Liver (tissue), 8 donors: ENCODE measurements at regions not wholly inside any gene's neighbourhood (a gene's known extent, or its start where the extent isn't known, plus 50 kb on each side); places are given as distances from the start of the nearest gene placed in this dataset.

Experiments
- DNase-seq: peaks from one replicate; pipeline ENCODE4 v3.0.0-alpha.2; 2017; ENCODE audit warnings: low spot score
- H3K27ac ChIP-seq, 2 donors: one replicate each; pipeline ENCODE4 v1.7.0; 2013; ENCODE audit warnings: inconsistent platforms in 2 of 2, low read length in 2 of 2, control low read depth in 1 of 2, low read depth in 1 of 2, mild to moderate bottlenecking in 1 of 2
- H3K27me3 ChIP-seq, 4 donors: one replicate each; pipeline versions ENCODE4 v1.6.1 to v1.7.0; 2013; ENCODE audit warnings: low read length in 3 of 4, inconsistent platforms in 1 of 4, mild to moderate bottlenecking in 1 of 4, moderate library complexity in 1 of 4; ENCODE audit not compliant: control insufficient read depth in 4 of 4, insufficient read depth in 4 of 4
- H3K36me3 ChIP-seq, 4 donors: one replicate each; pipeline versions ENCODE4 v1.6.1 to v1.7.0; 2013; ENCODE audit warnings: low read length in 3 of 4, mild to moderate bottlenecking in 3 of 4, low read depth in 1 of 4, moderate library complexity in 1 of 4; ENCODE audit not compliant: control insufficient read depth in 4 of 4, insufficient read depth in 3 of 4
- H3K4me1 ChIP-seq, 4 donors: one replicate each; pipeline versions ENCODE4 v1.6.1 to v1.7.0; 2013; ENCODE audit warnings: low read length in 3 of 4, mild to moderate bottlenecking in 3 of 4, moderate library complexity in 1 of 4; ENCODE audit not compliant: control insufficient read depth in 4 of 4, insufficient read depth in 4 of 4
- H3K4me3 ChIP-seq, 3 donors: one replicate each; pipeline versions ENCODE4 v1.6.1 to v1.7.0; 2013; ENCODE audit warnings: low read length in 3 of 3, control low read depth in 1 of 3, low read depth in 1 of 3, mild to moderate bottlenecking in 1 of 3
- H3K9ac ChIP-seq, 2 donors: one replicate each; pipeline ENCODE4 v1.7.0; 2013; ENCODE audit warnings: low read length in 2 of 2, mild to moderate bottlenecking in 2 of 2, moderate library complexity in 2 of 2, control low read depth in 1 of 2, low read depth in 1 of 2
- H3K9me3 ChIP-seq, 4 donors: one replicate each; pipeline versions ENCODE4 v1.6.1 to v1.7.0; 2013; ENCODE audit warnings: low read length in 3 of 4; ENCODE audit not compliant: control insufficient read depth in 4 of 4
- EGR1 ChIP-seq, 2 donors: IDR thresholded peaks; 2 replicates each; pipeline ENCODE4 v1.6.1; 2016 to 2018; ENCODE audit warnings: antibody characterized with exemption in 2 of 2, low read depth in 2 of 2
- FOXA2 ChIP-seq: IDR thresholded peaks from 2 replicates; pipeline ENCODE4 v1.6.1; 2016; ENCODE audit warnings: antibody characterized with exemption
- HNF4A ChIP-seq, 2 donors: conservative IDR thresholded peaks; 2 replicates each; pipeline ENCODE4 v1.6.1; 2016; ENCODE audit warnings: antibody characterized with exemption in 2 of 2, mild to moderate bottlenecking in 2 of 2
- HNF4G ChIP-seq: IDR thresholded peaks from 2 replicates; pipeline ENCODE4 v1.6.1; 2016; ENCODE audit warnings: antibody characterized with exemption
- JUND ChIP-seq, 2 donors: IDR thresholded peaks; 2 replicates each; pipeline ENCODE4 v1.6.1; 2016; ENCODE audit warnings: antibody characterized with exemption in 2 of 2
- NR2F2 ChIP-seq: IDR thresholded peaks from 2 replicates; pipeline ENCODE4 v1.6.1; 2016; ENCODE audit warnings: antibody characterized with exemption
- RAD21 ChIP-seq, 2 donors: IDR thresholded peaks; 2 replicates each; pipeline ENCODE4 v1.6.1; 2016; ENCODE audit warnings: antibody characterized with exemption in 2 of 2, mild to moderate bottlenecking in 2 of 2
- RXRA ChIP-seq, 2 donors: IDR thresholded peaks; 2 replicates each; pipeline ENCODE4 v1.6.1; 2017 to 2018; ENCODE audit warnings: antibody characterized with exemption in 2 of 2, mild to moderate bottlenecking in 1 of 2
- SP1 ChIP-seq: IDR thresholded peaks from 2 replicates; pipeline ENCODE4 v1.6.1; 2018; ENCODE audit warnings: antibody characterized with exemption, mild to moderate bottlenecking
- TAF1 ChIP-seq: conservative IDR thresholded peaks from 2 replicates; pipeline ENCODE4 v1.6.1; 2016; ENCODE audit warnings: antibody characterized with exemption, mild to moderate bottlenecking
- WGBS: extraction: QIAGEN DNeasy Blood & Tissue Kit; methylation state at CpG from one replicate; pipeline ENCODE4 v1.1.7; 2013; 5-methylcytosine and 5-hydroxymethylcytosine counted together
- TF ChIP-seq, protein P1 (sequence below): IDR thresholded peaks from 2 replicates; pipeline ENCODE4 v1.6.1; 2016; ENCODE audit warnings: antibody characterized with exemption
- TF ChIP-seq, protein P2 (sequence below): fragments of 150-350 bp; IDR thresholded peaks from 2 replicates; pipeline ENCODE4 v1.5.1; 2017; ENCODE audit warnings: improper control_type of control experiment, low read depth, low read length; ENCODE audit not compliant: missing input control
- TF ChIP-seq, protein P3 (sequence below): IDR thresholded peaks from 2 replicates; pipeline ENCODE4 v1.6.1; 2016; ENCODE audit warnings: antibody characterized with exemption
- TF ChIP-seq, protein P4 (sequence below): IDR thresholded peaks from 2 replicates; pipeline ENCODE4 v1.6.1; 2016; ENCODE audit warnings: antibody characterized with exemption
- TF ChIP-seq, protein P5 (sequence below): IDR thresholded peaks from 2 replicates; pipeline ENCODE4 v1.6.1; 2016; ENCODE audit warnings: antibody characterized with exemption, mild to moderate bottlenecking
- donor health status: healthy.
- donor health status: healthy.
- donor health status: healthy.
- donor health status: healthy.
- donor health status: healthy.

DNA sequence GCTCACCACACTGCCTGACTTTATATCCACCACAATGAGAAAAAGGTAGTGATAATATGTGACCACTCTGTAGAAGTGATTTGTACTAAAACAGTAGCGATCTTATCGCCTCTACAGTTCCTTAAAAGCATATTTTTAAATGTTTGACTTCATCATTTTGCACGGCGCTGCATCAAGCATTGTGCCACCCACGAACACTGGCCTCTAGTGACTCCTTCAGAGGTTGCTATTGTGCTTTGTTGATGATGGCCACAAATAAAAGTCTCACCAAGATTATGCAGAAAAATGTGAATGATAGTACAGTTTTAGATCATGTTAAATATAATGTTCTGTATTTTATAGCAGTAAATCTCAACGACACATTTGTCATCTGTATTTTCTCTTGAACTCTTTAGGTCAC lies 186.5 kb upstream of the NCAM2 start:
- H3K9ac ChIP-seq, result no peak overlapping the region

DNA sequence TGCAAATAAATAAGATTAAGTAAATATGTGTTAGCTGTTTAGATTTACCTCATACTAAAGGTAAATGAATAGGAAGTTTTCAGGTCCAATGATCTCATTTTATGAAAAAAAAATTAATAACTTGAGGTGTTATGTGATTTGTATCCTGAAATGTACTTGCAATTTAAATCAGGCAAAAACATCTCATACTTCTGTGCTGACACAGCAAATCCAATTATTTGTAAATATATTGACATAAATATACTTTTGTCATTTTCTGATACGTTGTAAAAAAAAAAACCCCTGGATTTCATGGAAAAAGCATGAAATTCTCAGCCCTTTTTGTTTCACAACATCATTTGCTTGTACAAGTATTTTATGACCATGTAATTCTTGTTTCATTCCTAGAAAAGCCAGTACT lies 184.1 kb upstream of the NCAM2 start:
- no peak overlapping the region for H3K4me3 ChIP-seq
- TF ChIP-seq, protein P1, sequence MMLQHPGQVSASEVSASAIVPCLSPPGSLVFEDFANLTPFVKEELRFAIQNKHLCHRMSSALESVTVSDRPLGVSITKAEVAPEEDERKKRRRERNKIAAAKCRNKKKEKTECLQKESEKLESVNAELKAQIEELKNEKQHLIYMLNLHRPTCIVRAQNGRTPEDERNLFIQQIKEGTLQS, result no peak
- TF ChIP-seq, protein P2, sequence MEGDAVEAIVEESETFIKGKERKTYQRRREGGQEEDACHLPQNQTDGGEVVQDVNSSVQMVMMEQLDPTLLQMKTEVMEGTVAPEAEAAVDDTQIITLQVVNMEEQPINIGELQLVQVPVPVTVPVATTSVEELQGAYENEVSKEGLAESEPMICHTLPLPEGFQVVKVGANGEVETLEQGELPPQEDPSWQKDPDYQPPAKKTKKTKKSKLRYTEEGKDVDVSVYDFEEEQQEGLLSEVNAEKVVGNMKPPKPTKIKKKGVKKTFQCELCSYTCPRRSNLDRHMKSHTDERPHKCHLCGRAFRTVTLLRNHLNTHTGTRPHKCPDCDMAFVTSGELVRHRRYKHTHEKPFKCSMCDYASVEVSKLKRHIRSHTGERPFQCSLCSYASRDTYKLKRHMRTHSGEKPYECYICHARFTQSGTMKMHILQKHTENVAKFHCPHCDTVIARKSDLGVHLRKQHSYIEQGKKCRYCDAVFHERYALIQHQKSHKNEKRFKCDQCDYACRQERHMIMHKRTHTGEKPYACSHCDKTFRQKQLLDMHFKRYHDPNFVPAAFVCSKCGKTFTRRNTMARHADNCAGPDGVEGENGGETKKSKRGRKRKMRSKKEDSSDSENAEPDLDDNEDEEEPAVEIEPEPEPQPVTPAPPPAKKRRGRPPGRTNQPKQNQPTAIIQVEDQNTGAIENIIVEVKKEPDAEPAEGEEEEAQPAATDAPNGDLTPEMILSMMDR, result no peak
- no peak for TF ChIP-seq RAD21 (IDR thresholded peaks at IDR 0.05)
- TF ChIP-seq HNF4G, result no peak
- TF ChIP-seq TAF1, result no peak
- no peak for TF ChIP-seq NR2F2
- TF ChIP-seq, protein P3, sequence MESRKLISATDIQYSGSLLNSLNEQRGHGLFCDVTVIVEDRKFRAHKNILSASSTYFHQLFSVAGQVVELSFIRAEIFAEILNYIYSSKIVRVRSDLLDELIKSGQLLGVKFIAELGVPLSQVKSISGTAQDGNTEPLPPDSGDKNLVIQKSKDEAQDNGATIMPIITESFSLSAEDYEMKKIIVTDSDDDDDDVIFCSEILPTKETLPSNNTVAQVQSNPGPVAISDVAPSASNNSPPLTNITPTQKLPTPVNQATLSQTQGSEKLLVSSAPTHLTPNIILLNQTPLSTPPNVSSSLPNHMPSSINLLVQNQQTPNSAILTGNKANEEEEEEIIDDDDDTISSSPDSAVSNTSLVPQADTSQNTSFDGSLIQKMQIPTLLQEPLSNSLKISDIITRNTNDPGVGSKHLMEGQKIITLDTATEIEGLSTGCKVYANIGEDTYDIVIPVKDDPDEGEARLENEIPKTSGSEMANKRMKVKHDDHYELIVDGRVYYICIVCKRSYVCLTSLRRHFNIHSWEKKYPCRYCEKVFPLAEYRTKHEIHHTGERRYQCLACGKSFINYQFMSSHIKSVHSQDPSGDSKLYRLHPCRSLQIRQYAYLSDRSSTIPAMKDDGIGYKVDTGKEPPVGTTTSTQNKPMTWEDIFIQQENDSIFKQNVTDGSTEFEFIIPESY, result no peak
- no peak for TF ChIP-seq FOXA2
- no peak for TF ChIP-seq EGR1 (IDR thresholded peaks at IDR 0.05; ENCODE audit: low read depth in 2 of 2)

More for the DNA sequence above, 186.5 kb upstream of the NCAM2 start:
- H3K27ac ChIP-seq, result no peak overlapping the region
- no peak for TF ChIP-seq RXRA (IDR thresholded peaks at IDR 0.05)
- no peak for TF ChIP-seq RAD21 (IDR thresholded peaks at IDR 0.05)
- TF ChIP-seq, protein P4, sequence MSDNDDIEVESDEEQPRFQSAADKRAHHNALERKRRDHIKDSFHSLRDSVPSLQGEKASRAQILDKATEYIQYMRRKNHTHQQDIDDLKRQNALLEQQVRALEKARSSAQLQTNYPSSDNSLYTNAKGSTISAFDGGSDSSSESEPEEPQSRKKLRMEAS, result no peak
- no peak for TF ChIP-seq JUND (IDR thresholded peaks at IDR 0.05)
- no peak for TF ChIP-seq EGR1 (IDR thresholded peaks at IDR 0.05; ENCODE audit: low read depth in 2 of 2)
- no peak for TF ChIP-seq FOXA2
- TF ChIP-seq SP1, result no peak
- no peak for TF ChIP-seq HNF4A (conservative IDR thresholded peaks at IDR 0.05)
- TF ChIP-seq, protein P2, result no peak
- no peak for TF ChIP-seq NR2F2
- TF ChIP-seq, protein P5, sequence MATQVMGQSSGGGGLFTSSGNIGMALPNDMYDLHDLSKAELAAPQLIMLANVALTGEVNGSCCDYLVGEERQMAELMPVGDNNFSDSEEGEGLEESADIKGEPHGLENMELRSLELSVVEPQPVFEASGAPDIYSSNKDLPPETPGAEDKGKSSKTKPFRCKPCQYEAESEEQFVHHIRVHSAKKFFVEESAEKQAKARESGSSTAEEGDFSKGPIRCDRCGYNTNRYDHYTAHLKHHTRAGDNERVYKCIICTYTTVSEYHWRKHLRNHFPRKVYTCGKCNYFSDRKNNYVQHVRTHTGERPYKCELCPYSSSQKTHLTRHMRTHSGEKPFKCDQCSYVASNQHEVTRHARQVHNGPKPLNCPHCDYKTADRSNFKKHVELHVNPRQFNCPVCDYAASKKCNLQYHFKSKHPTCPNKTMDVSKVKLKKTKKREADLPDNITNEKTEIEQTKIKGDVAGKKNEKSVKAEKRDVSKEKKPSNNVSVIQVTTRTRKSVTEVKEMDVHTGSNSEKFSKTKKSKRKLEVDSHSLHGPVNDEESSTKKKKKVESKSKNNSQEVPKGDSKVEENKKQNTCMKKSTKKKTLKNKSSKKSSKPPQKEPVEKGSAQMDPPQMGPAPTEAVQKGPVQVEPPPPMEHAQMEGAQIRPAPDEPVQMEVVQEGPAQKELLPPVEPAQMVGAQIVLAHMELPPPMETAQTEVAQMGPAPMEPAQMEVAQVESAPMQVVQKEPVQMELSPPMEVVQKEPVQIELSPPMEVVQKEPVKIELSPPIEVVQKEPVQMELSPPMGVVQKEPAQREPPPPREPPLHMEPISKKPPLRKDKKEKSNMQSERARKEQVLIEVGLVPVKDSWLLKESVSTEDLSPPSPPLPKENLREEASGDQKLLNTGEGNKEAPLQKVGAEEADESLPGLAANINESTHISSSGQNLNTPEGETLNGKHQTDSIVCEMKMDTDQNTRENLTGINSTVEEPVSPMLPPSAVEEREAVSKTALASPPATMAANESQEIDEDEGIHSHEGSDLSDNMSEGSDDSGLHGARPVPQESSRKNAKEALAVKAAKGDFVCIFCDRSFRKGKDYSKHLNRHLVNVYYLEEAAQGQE, result no peak
- TF ChIP-seq, protein P3, result no peak
- TF ChIP-seq, protein P1, result no peak
- WGBS, result 83% methylated on average over 6 of the region's 6 CpGs
- H3K4me1 ChIP-seq, result no peaks in the 10 kb centered on the region
- H3K9me3 ChIP-seq, result no peaks in the 10 kb centered on the region
- H3K27me3 ChIP-seq, result no peaks in the 10 kb centered on the region
- no peak for DNase-seq
- H3K36me3 ChIP-seq, result no peaks in the 10 kb centered on the region
- H3K4me3 ChIP-seq, result no peak overlapping the region

More for the DNA sequence above, 184.1 kb upstream of the NCAM2 start:
- Histone ChIP-seq H3K36me3 (no peaks in the 10 kb centered on the region), H3K27me3 (no peaks in the 10 kb centered on the region), H3K4me1 (no peaks in the 10 kb centered on the region), H3K27ac (no peak overlapping the region), H3K9me3 (no peaks in the 10 kb centered on the region), H3K9ac (no peak overlapping the region)
- no peak for DNase-seq
- 53% methylated on average over 1 of the region's 1 CpG for WGBS
